ENCODE measurements at regions not wholly inside any gene's neighbourhood (a gene's known extent, or its start where the extent isn't known, plus 50 kb on each side); places are given as distances from the start of the nearest gene placed in this dataset.

DNA sequence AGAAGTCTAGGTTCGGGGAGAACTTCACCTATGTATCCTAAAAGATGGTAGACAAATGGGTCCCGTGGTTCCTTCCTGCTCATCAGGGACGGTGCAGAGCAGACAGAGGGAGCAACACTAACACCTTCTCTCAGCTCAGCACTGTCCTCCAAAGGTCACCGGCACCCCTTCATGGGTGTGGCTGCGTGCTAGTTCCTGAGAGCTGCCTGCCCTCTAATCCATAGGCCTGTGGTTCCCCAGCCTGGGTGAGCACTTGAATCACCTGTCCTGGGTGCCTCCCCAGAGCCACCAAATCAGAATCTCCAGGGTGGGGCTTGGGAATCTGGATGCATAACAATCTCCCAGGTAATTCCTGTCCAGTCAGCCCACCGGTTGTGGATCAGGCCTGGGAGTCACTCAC, 113.9 kb upstream of the TMEM45B start:
- TF ChIP-seq TRIM28 (IDR thresholded peaks at IDR 0.05) (no peak), TBP (optimal IDR thresholded peaks at IDR 0.05; ENCODE audit: low read depth, low read length) (no peak), HNRNPLL (IDR thresholded peaks at IDR 0.05; ENCODE audit: low read depth, low read length, poor library complexity, severe bottlenecking) (no peak)

Measured in K562 (cell line).